ENCODE measurements at regions not wholly inside any gene's neighbourhood (a gene's known extent, or its start where the extent isn't known, plus 50 kb on each side); places are given as distances from the start of the nearest gene placed in this dataset.

DNA sequence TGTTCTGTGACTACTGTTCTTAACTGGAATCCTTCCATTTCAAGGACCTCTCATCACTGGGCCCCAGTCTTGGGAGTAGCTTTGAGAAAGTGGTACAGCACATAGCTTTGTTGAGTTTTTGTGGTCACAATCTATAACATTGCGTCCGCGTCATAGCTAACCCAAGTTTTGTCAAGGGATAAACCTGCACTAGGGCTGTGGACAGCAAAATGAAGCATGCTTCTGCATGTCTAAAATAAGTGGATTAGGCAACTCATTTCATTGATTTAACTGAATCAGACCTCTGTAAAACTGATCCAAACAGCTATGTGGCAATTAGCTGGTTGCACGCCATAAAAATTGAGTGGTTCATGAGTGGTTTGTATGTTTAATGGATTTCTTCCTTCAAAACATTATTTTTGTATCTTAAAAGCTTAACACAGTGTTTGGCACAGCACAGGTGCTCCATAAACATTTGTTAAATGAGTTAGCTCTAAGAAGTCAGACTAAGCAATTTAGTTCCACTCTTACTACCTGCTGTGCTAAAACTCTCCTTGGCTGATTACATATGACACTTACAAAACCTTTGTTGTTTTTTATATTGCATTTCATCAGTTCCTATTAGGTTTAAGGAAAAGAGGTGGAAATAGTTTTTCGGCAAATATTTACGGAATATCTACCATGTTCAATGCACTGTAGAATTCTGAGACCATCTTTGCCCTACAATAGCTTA is 160.3 kb upstream of the ATXN1 start:
- Histone ChIP-seq H3K27ac (no peak overlapping the region), H3K27me3 (no peaks in the 10 kb centered on the region), H3K4me1 (no peaks in the 10 kb centered on the region), H3K36me3 (no peaks in the 10 kb centered on the region), H3K4me3 (no peak overlapping the region), H3K9me3 (no peaks in the 10 kb centered on the region)
- no peak for DNase-seq (ENCODE audit: low spot score in 2 of 2)
- TF ChIP-seq EP300 (IDR thresholded peaks at IDR 0.05) (no peak), CTCF (IDR thresholded peaks at IDR 0.05) (no peak), POLR2A (IDR thresholded peaks at IDR 0.05) (no peak), POLR2AphosphoS5 (IDR thresholded peaks at IDR 0.05) (no peak)
- 59% methylated on average over 6 of the region's 6 CpGs for WGBS

DNA sequence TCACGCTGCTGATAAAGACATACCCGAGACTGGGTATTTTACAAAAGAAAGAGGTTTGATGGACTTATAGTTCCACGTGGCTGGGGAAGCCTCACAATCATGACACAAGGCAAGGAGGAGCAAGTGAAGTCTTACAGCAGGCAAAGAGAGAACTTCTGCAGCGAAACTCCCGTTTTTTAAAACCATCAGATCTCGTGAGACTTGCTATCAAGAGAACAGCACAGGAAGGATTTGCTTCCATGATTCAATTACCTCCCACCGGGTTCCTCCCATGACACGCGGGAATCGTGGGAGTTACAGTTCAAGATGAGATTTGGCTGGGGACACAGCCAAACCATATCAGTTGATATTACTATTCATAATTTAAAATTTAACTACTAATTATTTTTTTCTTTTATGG is 157.3 kb upstream of the ATXN1 start:
- 78% methylated on average over 10 of the region's 10 CpGs for WGBS
- Histone ChIP-seq H3K27me3 (no peaks in the 10 kb centered on the region), H3K4me1 (no peaks in the 10 kb centered on the region), H3K4me3 (no peak overlapping the region), H3K27ac (no peak overlapping the region), H3K36me3 (no peaks in the 10 kb centered on the region), H3K9me3 (peaks cover 3% of the 10 kb centered on the region)
- no peak for DNase-seq (ENCODE audit: low spot score in 2 of 2)
- TF ChIP-seq CTCF (IDR thresholded peaks at IDR 0.05) (no peak), POLR2AphosphoS5 (IDR thresholded peaks at IDR 0.05) (no peak), EP300 (IDR thresholded peaks at IDR 0.05) (no peak), POLR2A (IDR thresholded peaks at IDR 0.05) (no peak)

- Histone ChIP-seq H3K9me3 (peaks cover 8% of the 10 kb centered on the region), H3K4me3 (no peak overlapping the region), H3K27me3 (no peaks in the 10 kb centered on the region), H3K4me1 (no peaks in the 10 kb centered on the region), H3K27ac (no peak overlapping the region), H3K36me3 (no peaks in the 10 kb centered on the region)
- WGBS: 85% methylated on average over 3 of the region's 3 CpGs
- no peak for TF ChIP-seq POLR2A (IDR thresholded peaks at IDR 0.05)
- DNase-seq (ENCODE audit: low spot score in 2 of 2): no peak
Measured at GRCh38 chr6:16914184-16914583, 152.9 kb upstream of the ATXN1 start.

DNA sequence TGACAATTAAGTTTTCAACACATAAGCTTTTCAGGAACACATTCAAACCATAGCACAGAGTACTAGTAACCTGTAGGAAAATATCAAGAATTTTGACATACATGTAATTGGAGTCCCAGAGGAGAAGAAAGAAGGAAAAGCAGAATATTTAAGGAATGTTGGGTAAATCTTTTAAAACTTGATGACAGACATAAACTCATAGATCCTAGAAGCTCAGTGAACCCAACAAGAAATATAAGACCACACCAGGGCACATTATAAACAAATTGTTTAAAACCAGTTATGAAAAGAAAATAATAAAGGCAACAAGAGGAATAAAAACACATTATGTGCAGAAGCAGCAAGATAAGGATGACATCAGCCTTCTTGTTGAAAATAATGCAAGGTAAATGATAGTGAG is 151.5 kb upstream of the ATXN1 start:
- Histone ChIP-seq H3K27ac (no peak overlapping the region), H3K27me3 (no peaks in the 10 kb centered on the region), H3K36me3 (no peaks in the 10 kb centered on the region), H3K4me1 (no peaks in the 10 kb centered on the region), H3K4me3 (no peak overlapping the region), H3K9me3 (peaks cover 8% of the 10 kb centered on the region)
- TF ChIP-seq POLR2A (IDR thresholded peaks at IDR 0.05) (no peak), CTCF (IDR thresholded peaks at IDR 0.05) (no peak), POLR2AphosphoS5 (IDR thresholded peaks at IDR 0.05) (no peak), EP300 (IDR thresholded peaks at IDR 0.05) (no peak)
- DNase-seq (ENCODE audit: low spot score in 2 of 2): no peak

- no peaks in the 10 kb centered on the region for H3K4me1 ChIP-seq
- TF ChIP-seq POLR2AphosphoS5 (IDR thresholded peaks at IDR 0.05) (no peak), POLR2A (IDR thresholded peaks at IDR 0.05) (no peak), CTCF (IDR thresholded peaks at IDR 0.05) (no peak), EP300 (IDR thresholded peaks at IDR 0.05) (no peak)
- H3K4me3 ChIP-seq: no peak overlapping the region
- H3K27ac ChIP-seq: no peak overlapping the region
- H3K36me3 ChIP-seq: no peaks in the 10 kb centered on the region
- peaks cover 8% of the 10 kb centered on the region for H3K9me3 ChIP-seq
- DNase-seq (ENCODE audit: low spot score in 2 of 2): no peak
- 89% methylated on average over 3 of the region's 3 CpGs for WGBS
- no peaks in the 10 kb centered on the region for H3K27me3 ChIP-seq
Measured at GRCh38 chr6:16911088-16911487, 149.8 kb upstream of the ATXN1 start.

All from suprapubic skin (tissue), 4 donors.